ENCODE measurements at regions not wholly inside any gene's neighbourhood (a gene's known extent, or its start where the extent isn't known, plus 50 kb on each side); places are given as distances from the start of the nearest gene placed in this dataset.

DNA sequence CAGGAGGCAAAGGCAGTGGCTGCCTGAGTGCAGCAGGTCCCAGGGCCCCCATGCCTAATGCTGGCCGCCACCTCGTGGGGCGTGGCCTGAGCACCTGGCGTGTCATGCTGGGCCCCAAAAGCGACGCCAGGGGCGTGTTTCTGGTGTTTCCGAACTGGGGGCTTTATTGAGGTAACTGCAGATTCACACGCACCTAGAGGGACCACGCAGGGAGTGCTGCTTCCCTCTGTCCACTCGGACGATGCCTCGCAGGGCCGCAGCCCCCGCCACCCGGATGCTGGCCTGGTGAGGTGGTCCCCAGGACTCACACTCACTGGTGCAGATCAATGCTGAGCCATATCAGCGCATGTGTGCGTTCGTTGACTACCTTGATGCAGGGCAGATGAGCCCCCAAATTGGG is 736.2 kb downstream of the BRD1 start:
- no peak for DNase-seq

GRCh38 chr22:49090853-49091135 is 736.9 kb downstream of the BRD1 start:
- DNase-seq = no peak

- DNase-seq = no peak
These were observed 737.4 kb downstream of the BRD1 start for GRCh38 chr22:49090061-49090852.

GRCh38 chr22:49088801-49089791 is 738.6 kb downstream of the BRD1 start:
- no peak for DNase-seq

DNA sequence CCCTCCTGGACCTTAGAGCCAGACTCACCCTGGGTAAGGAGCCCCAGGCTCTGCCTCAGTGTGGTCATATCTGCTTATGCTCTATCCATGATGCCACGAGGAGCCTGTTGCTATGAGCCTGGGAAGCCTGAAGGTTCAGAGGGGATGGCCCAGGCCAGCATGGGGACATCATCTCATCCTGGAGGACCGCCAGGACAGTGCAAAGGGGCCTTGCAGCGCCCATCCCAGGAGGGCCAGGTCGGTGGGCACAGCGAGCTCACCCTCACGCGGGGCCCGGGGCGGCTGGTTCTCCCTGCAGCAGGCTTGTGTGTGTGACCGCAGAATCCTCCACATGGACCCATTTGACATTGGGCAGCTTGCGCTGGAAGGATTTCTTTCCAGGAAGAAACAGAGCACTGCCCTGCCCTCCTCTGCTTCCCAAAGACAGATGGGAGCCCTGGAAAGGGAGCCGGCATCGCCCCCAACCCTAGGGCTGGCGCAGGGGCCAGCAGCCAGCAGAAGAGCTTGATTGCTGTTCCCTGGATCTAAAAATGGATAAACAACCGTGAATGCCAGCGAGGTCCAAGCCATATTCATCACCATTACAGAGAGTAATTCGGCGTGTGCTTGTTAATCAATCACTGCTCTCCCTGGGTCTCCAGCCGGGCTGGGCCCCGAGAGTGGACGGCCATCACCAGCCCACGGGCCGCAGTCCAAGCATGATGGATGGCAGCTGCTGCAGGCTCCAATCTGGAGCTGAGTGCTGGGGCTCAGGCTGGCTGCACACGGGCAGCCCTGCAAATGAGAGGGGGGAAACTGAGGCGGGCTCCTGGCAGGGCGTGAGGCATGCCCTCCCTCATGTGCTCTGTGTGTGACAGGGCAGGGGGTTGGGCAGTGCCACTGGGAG is 739.7 kb downstream of the BRD1 start:
- no peak for DNase-seq

- no peak for DNase-seq
These were observed 740.5 kb downstream of the BRD1 start for GRCh38 chr22:49087198-49087597.

DNA sequence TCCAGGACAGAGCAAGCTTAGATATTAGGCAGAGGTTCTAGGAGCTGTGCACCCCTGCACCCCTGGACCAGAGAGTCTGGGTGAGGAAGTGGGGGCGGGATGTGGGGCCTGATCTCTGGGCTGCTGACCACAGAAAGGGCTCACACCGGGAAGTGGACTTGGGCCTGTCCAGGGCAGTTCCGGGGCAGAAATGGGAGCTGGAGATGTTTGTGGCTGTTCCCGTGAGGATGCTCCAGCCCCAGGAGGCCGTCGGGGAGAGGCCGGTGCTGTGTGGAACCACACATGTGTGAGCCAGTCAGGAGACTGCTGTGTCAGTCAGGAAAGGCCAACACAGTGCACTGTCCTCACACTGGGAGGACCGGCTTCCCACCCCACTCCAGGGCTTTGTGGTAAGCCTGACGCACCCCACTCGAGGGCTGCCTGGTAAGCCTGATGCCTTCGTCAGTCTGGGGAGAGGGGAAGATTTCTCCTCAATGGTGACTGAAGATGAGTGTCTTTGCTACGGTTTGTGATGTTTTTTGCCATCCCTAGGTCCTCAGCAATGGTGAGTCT is 741.0 kb downstream of the BRD1 start:
- no peak for DNase-seq

- DNase-seq = no peak
These were observed 741.5 kb downstream of the BRD1 start for GRCh38 chr22:49086181-49086580.

GRCh38 chr22:49084206-49084605 is 743.5 kb downstream of the BRD1 start:
- DNase-seq = no peak

DNA sequence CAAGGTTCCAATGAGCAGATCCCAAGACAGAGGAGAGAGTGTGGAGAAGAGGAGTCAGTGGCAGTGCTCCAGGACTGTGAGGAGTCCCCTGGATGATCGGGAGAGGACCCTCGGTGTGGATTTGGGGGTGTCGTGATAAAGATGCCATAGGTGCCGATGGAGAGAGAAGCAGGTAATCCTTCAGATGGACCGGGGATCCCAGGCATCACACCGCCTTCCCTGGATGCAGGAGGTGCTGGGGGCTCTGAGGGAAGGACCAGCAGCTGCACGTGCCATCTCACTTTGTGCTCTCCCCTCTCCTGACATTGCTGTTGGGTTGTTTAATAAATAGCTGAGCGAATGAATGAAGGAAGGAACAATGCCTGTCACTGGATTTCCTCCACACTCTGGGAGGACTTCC is 744.1 kb downstream of the BRD1 start:
- no peak for DNase-seq

DNA sequence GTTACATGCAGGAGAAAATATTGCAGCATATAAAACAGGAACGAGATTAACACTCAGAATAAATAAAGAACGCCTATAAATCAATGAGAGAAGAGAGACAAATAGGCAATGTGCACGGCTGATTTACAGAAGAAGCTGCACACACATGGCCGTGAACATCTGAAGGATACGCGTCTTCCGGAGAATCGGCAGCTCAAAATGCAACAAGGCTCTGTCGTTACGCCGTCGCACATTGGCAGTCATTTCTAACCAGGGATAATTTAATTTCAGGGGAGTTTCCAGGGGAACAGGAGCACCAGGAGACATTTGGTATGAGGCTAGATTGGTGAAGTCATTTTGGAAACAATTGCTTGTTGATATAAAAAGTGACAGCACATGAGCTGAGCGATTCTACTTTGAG is 745.2 kb downstream of the BRD1 start:
- no peak for DNase-seq

DNA sequence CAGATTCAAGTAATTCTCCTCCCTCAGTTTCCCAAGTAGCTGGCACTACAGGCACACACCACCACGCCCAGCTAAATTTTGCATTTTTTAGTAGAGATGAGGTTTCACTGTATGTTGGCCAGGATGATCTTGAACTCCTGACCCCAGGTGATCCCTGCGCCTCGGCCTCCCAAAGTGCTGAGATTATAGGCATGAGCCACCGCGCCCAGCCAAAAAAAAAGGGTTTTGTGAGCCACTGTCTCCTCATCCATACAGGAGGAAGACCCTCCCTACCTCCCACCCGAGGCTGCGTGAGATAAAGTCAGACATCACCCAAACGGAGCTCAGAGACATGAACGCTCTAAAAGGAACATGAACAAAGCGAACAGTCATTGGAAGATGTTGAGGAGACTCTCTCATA is 745.7 kb downstream of the BRD1 start:
- no peak for DNase-seq

DNA sequence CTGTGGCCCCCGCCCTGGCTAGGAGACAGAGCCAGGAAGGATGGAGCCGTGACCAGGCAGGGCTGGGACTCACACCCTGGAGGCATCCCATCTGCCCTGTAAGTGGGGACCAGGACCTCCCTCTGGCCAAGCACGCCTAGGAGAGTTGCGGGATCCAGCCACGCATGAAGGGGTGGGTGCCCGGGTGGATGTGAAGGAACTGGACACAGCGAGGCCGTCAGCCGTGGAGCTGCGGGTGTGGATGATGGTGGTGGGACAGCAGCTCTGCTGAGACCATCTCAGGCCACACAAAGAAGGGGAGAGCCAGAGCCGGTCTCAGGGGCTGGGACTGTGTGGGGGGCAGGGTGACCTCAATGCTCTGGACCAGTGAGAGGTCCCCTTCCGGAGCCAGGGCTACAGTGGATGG is 746.4 kb downstream of the BRD1 start:
- no peak for DNase-seq

DNA sequence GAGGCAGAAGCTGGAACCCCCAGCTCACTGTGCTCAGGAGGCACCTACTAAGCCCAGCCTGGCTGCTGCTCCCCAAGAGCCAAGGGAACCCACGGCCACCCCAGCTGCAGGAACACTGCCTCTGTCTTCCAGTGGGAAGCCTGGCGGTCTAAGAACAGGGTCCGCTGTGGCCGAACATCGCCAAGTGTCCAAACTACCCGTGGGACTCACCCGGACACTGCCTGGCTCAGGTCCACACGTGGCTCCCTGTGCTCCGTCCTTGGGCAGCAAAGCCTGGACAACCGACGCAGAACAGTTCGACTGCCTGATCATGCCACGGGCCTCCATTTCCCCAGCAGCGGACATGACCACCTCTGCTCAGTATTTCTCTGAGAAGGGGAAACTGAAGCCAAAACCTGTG is 747.0 kb downstream of the BRD1 start:
- DNase-seq = no peak

- DNase-seq = no peak
These were observed 747.8 kb downstream of the BRD1 start for GRCh38 chr22:49079743-49080500.

GRCh38 chr22:49079027-49079725 is 748.5 kb downstream of the BRD1 start:
- DNase-seq = no peak

GRCh38 chr22:49078076-49078710 is 749.5 kb downstream of the BRD1 start:
- DNase-seq = no peak

GRCh38 chr22:49077586-49077985 is 750.1 kb downstream of the BRD1 start:
- no peak for DNase-seq

- DNase-seq = no peak
These were observed 750.7 kb downstream of the BRD1 start for GRCh38 chr22:49077036-49077393.

GRCh38 chr22:49076300-49077035 is 751.2 kb downstream of the BRD1 start:
- no peak for DNase-seq

All from inflammatory macrophage treated with lipopolysaccharide for 4 hours (primary cell).